H54 (cell line): ENCODE measurements at regions not wholly inside any gene's neighbourhood (a gene's known extent, or its start where the extent isn't known, plus 50 kb on each side); places are given as distances from the start of the nearest gene placed in this dataset.

Experiments used
- DNase-seq: peaks from one replicate; pipeline ENCODE4 v3.0.0; 2011; ENCODE audit warnings: low spot score, mixed read lengths; ENCODE audit not compliant: insufficient read length
- FAIRE-seq: peaks from 3 replicates; lab custom pipeline; 2011; peaks lifted over from hg19 to GRCh38; lab: Jason Lieb, UNC
- POLR2A ChIP-seq: IDR thresholded peaks from 2 replicates; pipeline ENCODE4 v1.6.1; 2011; ENCODE audit warnings: low read depth, mild to moderate bottlenecking, low read length

DNA sequence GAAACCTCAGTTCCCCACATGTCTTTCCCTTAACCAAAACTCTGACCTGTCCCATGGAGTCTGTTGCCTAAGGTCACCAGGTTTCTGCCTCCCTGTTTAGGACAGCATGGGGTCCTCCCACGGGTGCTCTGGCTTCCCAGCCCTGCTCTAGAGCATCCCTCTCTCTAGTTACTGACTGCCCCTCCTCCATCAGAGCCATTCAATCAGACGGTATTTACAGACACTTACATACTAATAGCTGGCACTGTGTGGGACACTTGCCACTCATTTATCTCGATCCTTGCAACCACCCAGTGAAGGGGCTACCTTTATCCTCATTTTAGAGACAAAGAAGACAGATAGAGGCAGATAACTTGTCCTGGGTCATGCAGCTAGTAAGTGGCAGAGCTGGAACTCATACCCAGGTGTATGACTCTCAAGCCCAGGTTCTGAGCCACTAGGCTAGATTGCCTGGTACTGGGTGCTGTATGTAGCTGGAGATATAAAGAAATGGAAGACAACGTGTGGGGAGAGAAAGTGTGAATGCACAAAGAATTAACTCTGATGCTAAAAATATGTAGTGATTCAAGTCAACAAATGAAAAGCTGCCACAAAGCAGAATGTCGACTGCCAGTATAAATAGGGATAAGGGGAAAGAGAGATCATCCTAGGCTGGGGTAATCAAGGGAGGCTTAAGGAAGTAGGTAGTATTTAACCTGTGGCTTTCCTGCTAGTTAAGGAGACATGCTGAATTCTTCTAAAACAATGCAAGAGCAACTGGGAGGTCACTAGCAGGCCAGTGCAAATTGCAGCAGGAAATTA is 52.5 kb upstream of the PDE8B start:
- FAIRE-seq = no peak
- DNase-seq = no peak
- TF ChIP-seq POLR2A = no peak

DNA sequence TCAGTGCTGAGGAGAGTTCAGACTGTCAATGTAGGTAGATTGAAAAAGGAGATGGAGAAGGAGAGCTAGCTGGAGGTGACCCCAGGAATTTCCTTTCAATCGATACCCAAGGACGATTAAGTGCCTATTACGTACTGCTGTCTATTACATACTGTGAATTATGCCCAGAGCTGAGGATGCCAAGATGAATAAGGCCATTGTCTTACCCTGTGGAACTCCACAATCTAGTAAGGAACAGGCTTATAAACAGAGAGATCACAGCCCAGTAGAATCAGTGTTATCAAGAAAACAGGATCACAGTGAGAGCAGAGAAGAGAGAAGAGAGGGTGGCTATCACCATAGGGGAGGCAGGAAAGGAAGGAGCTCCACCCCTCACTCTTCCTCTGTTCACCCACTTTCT is 54.1 kb upstream of the PDE8B start:
- TF ChIP-seq POLR2A = no peak
- DNase-seq = no peak
- FAIRE-seq = no peak

DNA sequence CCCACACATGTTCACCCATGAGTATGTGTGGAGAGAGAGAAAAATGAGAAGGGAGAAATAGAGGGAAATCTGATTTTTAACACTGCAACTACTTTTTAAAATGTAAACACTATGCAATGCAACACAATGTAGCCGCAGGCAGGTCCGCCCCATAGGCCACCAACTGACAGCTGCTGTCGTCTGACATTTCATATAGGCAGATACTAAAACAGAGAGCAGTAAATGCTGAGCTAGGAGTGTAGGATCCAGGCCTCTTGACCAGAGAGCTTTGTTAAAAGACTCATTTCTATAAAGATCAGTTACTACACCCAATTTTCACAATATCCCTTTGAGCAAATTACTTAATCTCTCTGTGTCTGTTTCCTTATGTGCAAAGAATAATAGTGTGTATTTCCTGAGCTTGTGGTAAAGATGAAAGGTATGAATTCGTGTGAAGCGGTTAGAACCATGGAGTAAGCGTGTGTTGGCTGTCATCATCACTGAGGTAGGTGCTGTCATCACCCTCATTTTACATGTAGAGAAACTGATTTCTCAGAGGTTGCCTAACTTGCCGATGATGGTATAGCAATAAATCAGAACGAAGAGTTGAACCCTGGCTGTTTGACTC is 55.2 kb upstream of the PDE8B start:
- no peak for DNase-seq
- TF ChIP-seq POLR2A = no peak
- no peak for FAIRE-seq

DNA sequence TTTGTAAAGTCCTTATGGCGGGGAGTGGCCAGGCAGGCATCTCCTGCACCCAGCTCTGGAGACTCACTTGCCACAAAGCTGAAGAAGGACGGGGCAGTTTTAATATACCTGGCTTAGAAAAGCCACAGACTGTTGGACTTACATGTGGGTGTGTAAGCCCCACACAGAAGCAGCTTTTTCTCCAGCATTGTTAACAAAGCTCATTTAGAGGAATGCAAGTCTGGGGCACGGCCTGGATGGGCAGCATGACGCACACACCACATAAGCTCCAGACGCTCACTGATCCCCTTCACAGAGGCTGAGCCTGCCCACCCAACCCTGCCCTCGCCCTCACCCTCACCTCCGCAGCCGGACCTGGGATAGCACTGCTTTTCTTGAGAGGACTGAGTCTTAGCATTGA is 58.0 kb upstream of the PDE8B start:
- DNase-seq (no peak), FAIRE-seq (no peak)
- no peak for TF ChIP-seq POLR2A

DNA sequence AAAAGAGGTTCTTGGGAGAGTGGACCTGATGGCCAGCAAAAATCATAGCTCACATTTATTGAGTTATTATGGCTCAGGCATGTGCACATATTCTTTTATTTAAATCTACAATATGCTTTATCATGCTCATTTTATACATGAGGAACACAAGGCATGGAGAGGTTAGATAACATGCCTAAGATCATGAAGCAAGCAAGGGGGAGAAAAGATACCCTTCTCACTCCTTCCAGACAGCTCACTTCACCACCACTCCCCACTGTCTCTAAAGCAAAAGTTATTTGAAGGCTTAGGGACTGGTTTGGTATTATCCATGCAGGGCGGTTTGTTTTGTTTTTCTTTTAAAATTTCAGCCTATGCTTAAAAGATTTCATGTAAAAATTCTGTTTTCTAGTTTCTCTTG is 59.0 kb upstream of the PDE8B start:
- DNase-seq (no peak), FAIRE-seq (no peak)
- TF ChIP-seq POLR2A = no peak

DNA sequence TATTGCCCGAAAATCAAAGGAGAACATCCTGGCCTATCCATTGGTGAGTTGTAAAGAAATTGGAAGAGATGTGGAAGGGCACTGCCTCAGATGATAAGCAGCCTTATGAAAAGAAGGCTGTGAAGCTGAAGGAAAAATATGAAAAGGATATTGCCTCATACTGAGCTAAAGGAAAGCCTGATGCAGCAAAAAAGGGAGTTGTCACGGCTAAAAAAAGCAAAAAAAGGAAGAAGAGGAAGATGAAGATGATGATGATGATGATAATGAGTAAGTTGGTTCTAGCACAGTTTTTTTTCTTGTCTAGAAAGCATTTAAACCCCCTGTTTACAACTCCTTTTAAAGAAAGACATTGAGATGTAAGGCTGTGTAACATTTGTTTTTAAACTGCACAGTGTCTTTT is 59.8 kb upstream of the ZBED3 start:
- no peak for TF ChIP-seq POLR2A
- no peak for DNase-seq
- FAIRE-seq = no peak

DNA sequence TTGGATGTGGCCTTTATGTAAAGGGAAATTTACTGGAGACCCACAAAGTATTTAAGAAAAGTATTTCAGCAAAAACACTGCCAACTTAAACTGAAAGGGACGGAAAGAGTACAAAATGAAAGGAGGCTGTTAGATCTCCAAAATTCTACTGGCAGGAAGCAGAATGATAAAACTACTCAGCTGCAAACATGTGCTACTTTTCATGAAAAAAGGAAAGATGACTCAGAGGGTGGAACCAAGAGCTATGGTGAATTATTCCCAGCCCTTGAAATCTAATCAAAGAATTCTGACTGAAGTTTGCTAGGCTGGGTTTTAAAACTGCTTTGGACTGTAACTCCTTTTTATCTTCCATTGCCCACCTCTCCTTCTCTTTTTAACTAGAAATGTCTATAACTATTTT is 58.6 kb upstream of the ZBED3 start:
- DNase-seq (no peak), FAIRE-seq (peak; percentile 86)
- TF ChIP-seq POLR2A = no peak

DNA sequence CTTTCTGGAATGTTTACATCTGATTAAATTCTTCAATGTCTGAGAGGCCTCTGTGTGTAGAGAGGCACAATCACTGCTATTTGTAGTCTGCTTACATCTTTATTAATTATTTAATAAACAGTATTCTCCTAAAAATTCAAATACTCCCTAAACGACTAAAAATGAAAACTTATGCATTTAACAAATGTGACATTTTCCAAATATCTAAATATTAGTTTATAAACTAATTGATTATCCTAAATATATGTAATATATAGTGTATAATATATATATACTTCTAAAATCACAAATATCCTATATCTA is 57.7 kb upstream of the ZBED3 start:
- no peak for TF ChIP-seq POLR2A
- FAIRE-seq (no peak), DNase-seq (no peak)

DNA sequence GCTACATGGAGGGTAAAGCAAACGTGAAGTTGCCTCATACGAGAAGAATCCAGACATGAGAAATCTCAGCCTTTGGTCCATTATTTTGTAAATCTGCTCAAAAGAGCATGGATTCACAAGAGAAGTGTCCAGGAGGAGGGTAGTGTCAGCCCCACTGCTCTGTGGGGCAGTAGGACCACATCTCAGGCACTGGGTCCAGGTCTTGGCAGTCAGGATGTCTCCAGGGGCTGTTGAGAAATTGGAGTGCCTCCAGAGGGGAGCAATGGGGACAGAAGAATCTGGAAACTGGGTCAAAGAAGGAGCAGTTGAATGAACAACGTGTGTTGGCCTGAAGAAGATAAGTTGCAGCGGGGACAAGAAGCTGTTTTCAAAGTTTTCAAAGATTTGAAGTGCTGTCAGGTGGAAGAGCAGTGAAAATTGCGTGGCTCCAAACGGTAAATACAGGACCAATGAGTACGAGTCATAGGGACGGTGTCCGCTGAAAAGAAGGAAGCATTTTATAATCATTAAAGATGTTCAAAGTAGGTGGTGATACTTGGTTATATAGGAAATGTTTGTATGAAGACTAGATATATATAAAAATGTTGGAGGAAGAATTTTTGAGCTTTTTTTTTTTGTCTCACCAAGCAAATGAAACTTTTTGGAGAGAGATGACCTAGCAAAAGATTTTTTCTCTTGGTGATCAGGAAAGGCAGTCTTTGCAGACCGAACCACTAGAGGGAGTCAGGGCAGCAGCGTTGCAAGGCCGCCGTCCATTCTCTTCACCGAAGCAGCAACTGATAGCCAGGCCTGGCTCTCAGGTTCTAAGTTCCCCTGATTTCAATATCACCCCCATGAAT is 57.1 kb upstream of the ZBED3 start:
- TF ChIP-seq POLR2A = no peak
- DNase-seq = peak; percentile 17
- peak; percentile 85 for FAIRE-seq

DNA sequence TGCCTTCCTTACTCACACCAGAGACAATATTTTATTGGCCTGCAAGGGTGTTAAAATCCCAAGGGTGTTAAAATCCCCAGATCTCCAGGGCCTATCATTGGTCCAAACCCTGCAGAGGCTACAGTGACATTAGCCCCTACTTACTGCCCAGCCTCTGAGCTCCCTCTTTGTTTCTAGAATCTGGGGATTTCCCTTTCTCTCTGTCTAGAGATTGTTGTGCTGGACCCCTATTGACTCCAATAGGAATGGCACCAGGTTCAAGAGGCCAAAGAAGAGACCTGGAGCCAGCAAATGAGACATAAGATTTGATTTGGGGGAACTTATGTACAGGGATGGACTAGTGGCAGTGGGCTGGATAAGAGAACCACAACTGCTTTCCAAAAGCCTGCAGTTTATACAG is 53.3 kb upstream of the ZBED3 start:
- FAIRE-seq (no peak), DNase-seq (no peak)
- TF ChIP-seq POLR2A = no peak

DNA sequence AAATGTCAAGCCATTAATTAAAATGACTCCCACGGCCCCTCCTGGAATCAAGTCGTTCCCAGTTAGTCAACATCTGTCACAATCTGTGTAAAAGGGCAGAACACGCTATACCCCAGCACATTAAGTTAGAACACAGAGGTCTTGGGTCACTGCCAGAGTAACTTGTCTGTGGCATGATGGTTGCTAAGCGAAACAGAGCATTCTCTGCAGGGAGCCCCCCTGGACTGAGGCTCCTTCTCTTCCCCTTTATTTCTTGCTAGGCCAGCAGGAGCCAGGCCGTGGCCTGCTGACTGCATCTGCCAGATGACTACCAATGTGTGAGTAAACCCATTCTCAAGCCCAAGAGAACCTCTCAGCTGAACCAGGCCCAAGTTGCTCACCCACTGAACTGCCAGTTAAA is 51.9 kb upstream of the ZBED3 start:
- FAIRE-seq (no peak), DNase-seq (no peak)
- no peak for TF ChIP-seq POLR2A
